ENCODE measurements at regions not wholly inside any gene's neighbourhood (a gene's known extent, or its start where the extent isn't known, plus 50 kb on each side); places are given as distances from the start of the nearest gene placed in this dataset.

- TF ChIP-seq, protein P1, sequence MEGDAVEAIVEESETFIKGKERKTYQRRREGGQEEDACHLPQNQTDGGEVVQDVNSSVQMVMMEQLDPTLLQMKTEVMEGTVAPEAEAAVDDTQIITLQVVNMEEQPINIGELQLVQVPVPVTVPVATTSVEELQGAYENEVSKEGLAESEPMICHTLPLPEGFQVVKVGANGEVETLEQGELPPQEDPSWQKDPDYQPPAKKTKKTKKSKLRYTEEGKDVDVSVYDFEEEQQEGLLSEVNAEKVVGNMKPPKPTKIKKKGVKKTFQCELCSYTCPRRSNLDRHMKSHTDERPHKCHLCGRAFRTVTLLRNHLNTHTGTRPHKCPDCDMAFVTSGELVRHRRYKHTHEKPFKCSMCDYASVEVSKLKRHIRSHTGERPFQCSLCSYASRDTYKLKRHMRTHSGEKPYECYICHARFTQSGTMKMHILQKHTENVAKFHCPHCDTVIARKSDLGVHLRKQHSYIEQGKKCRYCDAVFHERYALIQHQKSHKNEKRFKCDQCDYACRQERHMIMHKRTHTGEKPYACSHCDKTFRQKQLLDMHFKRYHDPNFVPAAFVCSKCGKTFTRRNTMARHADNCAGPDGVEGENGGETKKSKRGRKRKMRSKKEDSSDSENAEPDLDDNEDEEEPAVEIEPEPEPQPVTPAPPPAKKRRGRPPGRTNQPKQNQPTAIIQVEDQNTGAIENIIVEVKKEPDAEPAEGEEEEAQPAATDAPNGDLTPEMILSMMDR (IDR thresholded peaks at IDR 0.05), result no peak
- no peak for TF ChIP-seq POLR2A (IDR thresholded peaks at IDR 0.05)
Measured at GRCh38 chr9:134496413-134497282, 145.0 kb upstream of the COL5A1 start.
